IgD-negative memory B cell (primary cell): ENCODE measurements at regions not wholly inside any gene's neighbourhood (a gene's known extent, or its start where the extent isn't known, plus 50 kb on each side); places are given as distances from the start of the nearest gene placed in this dataset.
"Not testable (repeated sequence)": the region's sequence is repeated elsewhere in the genome, so short reads cannot be mapped to it uniquely, and the experiment has no call there.

Source experiments
- H3K27ac Mint-ChIP-seq, 3 donors: one replicate each; pipeline ENCODE4 v1.8.0; 2020 to 2022; ENCODE audit warnings: mild to moderate bottlenecking in 3 of 3, mixed read lengths in 3 of 3, moderate library complexity in 1 of 3
- H3K27me3 Mint-ChIP-seq: one replicate; pipeline ENCODE4 v1.8.0; 2021; ENCODE audit warnings: mixed read lengths
- H3K36me3 Mint-ChIP-seq: one replicate; pipeline ENCODE4 v1.8.0; 2020; ENCODE audit warnings: mild to moderate bottlenecking, mixed read lengths
- H3K4me1 Mint-ChIP-seq, 3 donors: one replicate each; pipeline ENCODE4 v1.8.0; 2020 to 2022; ENCODE audit warnings: mixed read lengths in 3 of 3, mild to moderate bottlenecking in 1 of 3
- H3K4me3 Mint-ChIP-seq, 4 donors: one replicate each; pipeline ENCODE4 v1.8.0; 2020 to 2022; ENCODE audit warnings: mild to moderate bottlenecking in 4 of 4, mixed read lengths in 4 of 4, moderate library complexity in 3 of 4
- H3K9me3 Mint-ChIP-seq, 3 donors: one replicate each; pipeline ENCODE4 v1.8.0; 2020 to 2021; ENCODE audit warnings: mixed read lengths in 3 of 3, mild to moderate bottlenecking in 1 of 3

- no peaks in the 10 kb centered on the region for H3K36me3 Mint-ChIP-seq
- peaks cover 20% of the 10 kb centered on the region for H3K27me3 Mint-ChIP-seq
- no peak overlapping the region for H3K4me3 Mint-ChIP-seq
- H3K4me1 Mint-ChIP-seq = no peaks in the 10 kb centered on the region
- H3K27ac Mint-ChIP-seq = no peak overlapping the region
- no peaks in the 10 kb centered on the region for H3K9me3 Mint-ChIP-seq
These were observed 74.0 kb upstream of the NANOS1 start for GRCh38 chr10:118955531-118955930.

- Mint-ChIP-seq H3K27ac (no peak overlapping the region), H3K36me3 (no peaks in the 10 kb centered on the region), H3K9me3 (no peaks in the 10 kb centered on the region), H3K4me1 (no peaks in the 10 kb centered on the region), H3K27me3 (peaks cover 16% of the 10 kb centered on the region), H3K4me3 (no peak overlapping the region)
These were observed 73.3 kb upstream of the NANOS1 start for GRCh38 chr10:118955951-118956801.

DNA sequence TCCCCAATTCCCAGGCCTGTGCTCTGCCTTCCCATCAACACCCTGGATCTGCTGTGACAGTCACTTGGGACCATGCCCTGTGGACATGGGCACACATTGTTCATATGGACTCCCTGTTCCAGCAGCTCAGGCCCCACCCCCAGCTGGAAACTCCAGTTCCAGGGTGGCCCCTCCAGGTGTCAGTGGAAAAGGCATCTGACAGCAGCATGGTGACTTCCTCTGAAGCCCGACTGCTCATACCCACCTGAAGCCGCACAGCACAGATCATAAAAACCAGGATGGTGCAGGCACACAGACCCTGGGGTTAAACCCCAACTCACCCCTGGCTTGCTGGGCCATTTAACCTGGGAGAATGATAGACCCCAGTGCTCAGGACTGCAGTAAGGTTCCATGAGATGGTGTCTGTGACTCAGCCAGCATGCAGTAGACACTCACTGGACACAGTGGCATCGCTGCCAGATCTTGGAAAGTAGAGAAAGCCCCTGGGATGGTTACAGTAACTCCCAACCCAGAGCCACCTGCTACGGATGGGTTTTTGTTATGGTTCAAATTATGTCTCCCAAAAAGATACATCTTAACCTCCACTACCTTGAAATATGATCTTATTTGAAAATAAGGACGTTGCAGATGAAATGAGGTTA is 72.6 kb upstream of the NANOS1 start:
- Mint-ChIP-seq H3K27ac (no peak overlapping the region), H3K27me3 (peaks cover 16% of the 10 kb centered on the region), H3K4me3 (no peak overlapping the region), H3K9me3 (no peaks in the 10 kb centered on the region), H3K36me3 (no peaks in the 10 kb centered on the region), H3K4me1 (no peaks in the 10 kb centered on the region)

GRCh38 chr10:118957443-118957825 is 72.1 kb upstream of the NANOS1 start:
- H3K36me3 Mint-ChIP-seq = no peaks in the 10 kb centered on the region
- peaks cover 12% of the 10 kb centered on the region for H3K27me3 Mint-ChIP-seq
- H3K9me3 Mint-ChIP-seq = no peaks in the 10 kb centered on the region
- H3K4me3 Mint-ChIP-seq = no peak overlapping the region
- H3K4me1 Mint-ChIP-seq = no peaks in the 10 kb centered on the region
- H3K27ac Mint-ChIP-seq = no peak overlapping the region

- Mint-ChIP-seq H3K4me3 (no peak overlapping the region), H3K9me3 (no peaks in the 10 kb centered on the region), H3K27me3 (peaks cover 11% of the 10 kb centered on the region), H3K36me3 (no peaks in the 10 kb centered on the region), H3K4me1 (no peaks in the 10 kb centered on the region), H3K27ac (no peak overlapping the region)
These were observed 71.5 kb upstream of the NANOS1 start for GRCh38 chr10:118957966-118958365.

DNA sequence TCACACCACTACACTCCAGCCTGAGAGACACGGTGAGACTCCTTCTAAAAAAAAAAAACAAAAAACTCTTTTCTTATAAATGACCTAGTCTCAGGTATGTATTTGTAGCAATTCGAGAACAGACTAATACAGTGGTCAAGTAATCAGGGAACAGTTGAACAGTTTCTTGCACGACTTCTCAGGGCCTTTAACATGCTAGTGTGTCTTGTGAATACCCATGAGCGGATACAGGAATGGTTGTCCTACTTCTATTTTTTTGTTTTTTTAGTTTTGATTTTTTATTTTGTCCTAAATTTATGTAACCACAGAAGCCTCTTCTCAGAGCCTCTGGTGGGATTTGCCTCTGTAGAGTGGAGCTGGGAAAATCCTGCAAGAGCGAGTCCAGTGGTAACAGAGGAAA is 71.0 kb upstream of the NANOS1 start:
- peaks cover 12% of the 10 kb centered on the region for H3K27me3 Mint-ChIP-seq
- no peak overlapping the region for H3K27ac Mint-ChIP-seq
- no peaks in the 10 kb centered on the region for H3K4me1 Mint-ChIP-seq
- no peaks in the 10 kb centered on the region for H3K9me3 Mint-ChIP-seq
- no peaks in the 10 kb centered on the region for H3K36me3 Mint-ChIP-seq
- no peak overlapping the region for H3K4me3 Mint-ChIP-seq

DNA sequence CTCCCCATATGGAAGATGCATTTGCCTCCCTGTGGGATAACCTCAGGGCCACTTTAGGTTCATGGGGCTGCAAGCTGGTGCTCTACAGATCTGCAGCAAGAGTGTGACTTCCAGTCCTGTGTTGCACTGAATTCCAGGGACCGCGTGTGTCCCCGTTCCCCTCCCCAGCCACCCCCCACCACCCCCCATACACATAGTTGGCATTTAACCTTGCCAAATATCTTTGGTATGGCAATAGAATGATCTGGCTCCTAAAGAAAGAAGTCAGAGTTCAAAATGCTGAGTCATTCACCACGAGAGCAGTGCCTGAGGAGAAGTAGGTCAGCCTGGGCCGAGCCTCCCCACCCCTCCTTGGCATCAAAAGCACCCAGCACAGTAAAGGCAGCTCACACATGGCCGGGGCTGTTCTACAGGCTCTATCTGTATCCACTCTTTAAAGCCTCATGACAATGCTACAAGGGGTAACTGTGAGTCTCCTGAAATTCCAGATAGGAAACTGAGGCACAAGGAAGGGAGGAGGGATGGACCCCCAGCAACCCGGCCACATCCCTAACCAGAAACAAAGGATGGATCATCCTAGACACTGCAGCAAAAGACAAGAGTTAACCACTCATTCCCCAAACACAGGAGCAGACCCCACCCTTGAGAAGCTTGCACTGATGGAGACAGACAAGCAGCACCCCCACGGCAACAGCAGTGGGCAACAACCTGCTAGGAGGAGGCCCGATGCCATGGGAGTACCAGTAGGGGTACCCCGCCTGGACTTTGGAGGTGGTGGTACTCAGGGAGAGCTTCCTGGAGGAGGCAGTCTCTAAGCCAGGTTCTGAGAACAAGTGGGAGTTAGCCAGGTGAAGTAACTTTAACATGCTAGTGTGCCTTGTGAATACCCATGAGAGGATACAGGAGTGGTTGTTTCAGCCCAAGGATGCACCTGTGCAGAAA is 70.3 kb upstream of the NANOS1 start:
- peaks cover 0 to 1% (median 0%) of the 10 kb centered on the region in 3 donors for H3K9me3 Mint-ChIP-seq
- peaks cover 16% of the 10 kb centered on the region for H3K27me3 Mint-ChIP-seq
- no peaks in the 10 kb centered on the region for H3K36me3 Mint-ChIP-seq
- peak overlapping the region in 1 of 3 donors; percentile 89 for H3K27ac Mint-ChIP-seq
- H3K4me3 Mint-ChIP-seq = no peak overlapping the region
- no peaks in the 10 kb centered on the region for H3K4me1 Mint-ChIP-seq

- H3K9me3 Mint-ChIP-seq = peaks cover 0 to 1% (median 0%) of the 10 kb centered on the region in 3 donors
- H3K27me3 Mint-ChIP-seq = peaks cover 20% of the 10 kb centered on the region
- H3K36me3 Mint-ChIP-seq = no peaks in the 10 kb centered on the region
- H3K27ac Mint-ChIP-seq = no peak overlapping the region
- no peaks in the 10 kb centered on the region for H3K4me1 Mint-ChIP-seq
- no peak overlapping the region for H3K4me3 Mint-ChIP-seq
These were observed 69.1 kb upstream of the NANOS1 start for GRCh38 chr10:118960157-118961090.

DNA sequence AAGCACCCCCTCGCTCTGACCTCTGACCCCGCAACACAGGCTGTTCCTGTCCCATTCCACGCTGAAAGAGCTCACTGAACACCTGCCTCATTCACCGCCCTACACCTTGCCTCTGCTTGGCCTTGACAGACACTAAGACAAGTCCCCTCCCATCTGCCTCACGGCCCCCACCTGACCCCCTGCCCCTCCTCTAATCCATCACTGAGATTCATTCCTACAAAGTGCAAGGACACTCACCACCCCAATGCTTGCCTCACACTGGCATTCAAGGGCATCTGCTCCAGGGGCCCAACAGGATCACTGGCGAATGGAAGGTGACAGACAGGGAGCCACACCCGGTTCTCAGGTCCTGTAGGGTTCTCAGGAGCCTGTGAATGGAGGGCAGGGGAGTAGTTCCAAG is 68.1 kb upstream of the NANOS1 start:
- H3K27me3 Mint-ChIP-seq = peaks cover 20% of the 10 kb centered on the region
- H3K27ac Mint-ChIP-seq = no peak overlapping the region
- peaks cover 0 to 1% (median 0%) of the 10 kb centered on the region in 3 donors for H3K9me3 Mint-ChIP-seq

GRCh38 chr10:118962331-118962868 is 67.1 kb upstream of the NANOS1 start:
- H3K9me3 Mint-ChIP-seq, H3K4me1 Mint-ChIP-seq, H3K27ac Mint-ChIP-seq, H3K4me3 Mint-ChIP-seq, H3K36me3 Mint-ChIP-seq: not testable (repeated sequence)
- H3K27me3 Mint-ChIP-seq = peaks cover 22% of the 10 kb centered on the region

More for the DNA sequence above, 68.1 kb upstream of the NANOS1 start:
- Mint-ChIP-seq H3K36me3 (no peaks in the 10 kb centered on the region), H3K4me3 (no peak overlapping the region), H3K4me1 (no peaks in the 10 kb centered on the region)

GRCh38 chr10:118963341-118963740 is 66.2 kb upstream of the NANOS1 start:
- Mint-ChIP-seq H3K27me3 (peaks cover 22% of the 10 kb centered on the region), H3K4me1 (no peaks in the 10 kb centered on the region), H3K9me3 (peaks cover 0 to 1% (median 0%) of the 10 kb centered on the region in 3 donors), H3K27ac (no peak overlapping the region), H3K36me3 (no peaks in the 10 kb centered on the region), H3K4me3 (no peak overlapping the region)

GRCh38 chr10:118963933-118964332 is 65.6 kb upstream of the NANOS1 start:
- no peak overlapping the region for H3K27ac Mint-ChIP-seq
- H3K9me3 Mint-ChIP-seq = peaks cover 0 to 1% (median 0%) of the 10 kb centered on the region in 3 donors
- no peaks in the 10 kb centered on the region for H3K36me3 Mint-ChIP-seq
- no peak overlapping the region for H3K4me3 Mint-ChIP-seq
- peaks cover 23% of the 10 kb centered on the region for H3K27me3 Mint-ChIP-seq
- H3K4me1 Mint-ChIP-seq = no peaks in the 10 kb centered on the region

DNA sequence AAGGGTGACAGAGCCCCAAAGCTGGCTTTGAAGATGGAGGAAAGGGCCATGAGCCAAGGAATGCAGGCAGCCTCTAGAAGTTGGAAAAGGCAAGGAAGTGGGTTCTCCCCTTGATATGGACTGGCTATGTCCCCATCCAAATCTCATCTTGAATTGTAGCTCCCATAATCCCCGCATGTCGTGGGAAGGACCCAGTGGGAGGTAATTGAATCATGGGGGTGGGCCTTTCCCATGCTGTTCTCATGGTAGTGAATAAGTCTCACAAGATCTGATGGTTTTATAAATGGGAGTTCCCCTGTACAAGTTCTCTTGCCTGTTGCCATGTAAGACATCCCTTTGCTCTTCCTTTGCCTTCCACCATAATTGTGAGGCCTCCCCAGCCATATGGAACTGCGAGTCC is 65.0 kb upstream of the NANOS1 start:
- H3K4me1 Mint-ChIP-seq, H3K4me3 Mint-ChIP-seq, H3K9me3 Mint-ChIP-seq, H3K27ac Mint-ChIP-seq, H3K36me3 Mint-ChIP-seq: not testable (repeated sequence)
- H3K27me3 Mint-ChIP-seq = peaks cover 28% of the 10 kb centered on the region

DNA sequence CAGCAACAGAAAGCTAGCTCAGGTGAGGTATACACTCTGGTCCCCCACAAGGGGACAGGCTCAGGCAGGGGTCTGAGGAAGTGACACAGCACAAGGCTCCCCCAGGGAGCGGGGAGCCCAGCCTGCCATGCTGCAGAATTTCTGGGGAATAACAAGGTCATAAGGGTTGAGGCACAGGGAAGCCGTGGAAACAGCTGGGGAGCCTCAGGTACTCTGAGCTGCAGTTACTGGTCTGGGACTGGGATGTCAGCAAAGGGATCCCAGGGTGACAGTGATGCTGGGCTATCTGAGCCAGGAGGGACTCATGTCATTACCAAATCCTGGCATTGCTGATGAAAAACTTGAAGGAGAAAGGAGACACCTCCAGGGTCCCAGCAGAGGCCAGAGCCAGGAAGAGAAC is 64.4 kb upstream of the NANOS1 start:
- H3K36me3 Mint-ChIP-seq = no peaks in the 10 kb centered on the region
- H3K9me3 Mint-ChIP-seq = peaks cover 0 to 1% (median 0%) of the 10 kb centered on the region in 3 donors
- no peak overlapping the region for H3K4me3 Mint-ChIP-seq
- peaks cover 28% of the 10 kb centered on the region for H3K27me3 Mint-ChIP-seq
- H3K4me1 Mint-ChIP-seq = no peaks in the 10 kb centered on the region
- H3K27ac Mint-ChIP-seq = no peak overlapping the region
